Mesothelial cell of epicardium (in vitro differentiated cells): ENCODE measurements at regions not wholly inside any gene's neighbourhood (a gene's known extent, or its start where the extent isn't known, plus 50 kb on each side); places are given as distances from the start of the nearest gene placed in this dataset.
A peak's percentile ranks its signal among the peaks of the same experiment; 100 is the strongest.

Source experiments
- DNase-seq, 2 experiments: peaks; one replicate each; pipeline ENCODE4 v3.0.0; 2021; ENCODE audit warnings: low spot score in 2 of 2; ENCODE audit not compliant: unreplicated experiment in 2 of 2
- H3K27ac Mint-ChIP-seq: 2 replicates; pipeline ENCODE4 v1.8.0; 2021; ENCODE audit warnings: mixed read lengths
- H3K27me3 Mint-ChIP-seq: 2 replicates; pipeline ENCODE4 v1.8.0; 2021; ENCODE audit warnings: low read depth, mixed read lengths
- H3K36me3 Mint-ChIP-seq: 2 replicates; pipeline ENCODE4 v1.8.0; 2021; ENCODE audit warnings: mixed read lengths
- H3K4me1 Mint-ChIP-seq: 2 replicates; pipeline ENCODE4 v1.8.0; 2021; ENCODE audit warnings: mixed read lengths
- H3K4me3 Mint-ChIP-seq: 2 replicates; pipeline ENCODE4 v1.8.0; 2021; ENCODE audit warnings: mild to moderate bottlenecking, moderate library complexity, mixed read lengths
- H3K9me3 Mint-ChIP-seq: 2 replicates; pipeline ENCODE4 v1.8.0; 2021; ENCODE audit warnings: mixed read lengths
- TF ChIP-seq, protein P1 (sequence below): fragments of 200-600 bp; sonication (generic); IDR thresholded peaks from one replicate; pipeline ENCODE4 v1.5.0; 2021; ENCODE audit warnings: antibody characterized with exemption; ENCODE audit not compliant: unreplicated experiment

GRCh38 chr6:7672066-7673062 is 53.5 kb upstream of the BMP6 start:
- H3K27me3 Mint-ChIP-seq, result peaks cover 2% of the 10 kb centered on the region
- peaks cover 40% of the 10 kb centered on the region for H3K4me1 Mint-ChIP-seq
- H3K36me3 Mint-ChIP-seq, result no peaks in the 10 kb centered on the region
- H3K4me3 Mint-ChIP-seq, result peak overlapping the region; percentile 54
- peak overlapping the region; percentile 60 for H3K27ac Mint-ChIP-seq
- no peaks in the 10 kb centered on the region for H3K9me3 Mint-ChIP-seq
- DNase-seq, result no peak
- TF ChIP-seq, protein P1, sequence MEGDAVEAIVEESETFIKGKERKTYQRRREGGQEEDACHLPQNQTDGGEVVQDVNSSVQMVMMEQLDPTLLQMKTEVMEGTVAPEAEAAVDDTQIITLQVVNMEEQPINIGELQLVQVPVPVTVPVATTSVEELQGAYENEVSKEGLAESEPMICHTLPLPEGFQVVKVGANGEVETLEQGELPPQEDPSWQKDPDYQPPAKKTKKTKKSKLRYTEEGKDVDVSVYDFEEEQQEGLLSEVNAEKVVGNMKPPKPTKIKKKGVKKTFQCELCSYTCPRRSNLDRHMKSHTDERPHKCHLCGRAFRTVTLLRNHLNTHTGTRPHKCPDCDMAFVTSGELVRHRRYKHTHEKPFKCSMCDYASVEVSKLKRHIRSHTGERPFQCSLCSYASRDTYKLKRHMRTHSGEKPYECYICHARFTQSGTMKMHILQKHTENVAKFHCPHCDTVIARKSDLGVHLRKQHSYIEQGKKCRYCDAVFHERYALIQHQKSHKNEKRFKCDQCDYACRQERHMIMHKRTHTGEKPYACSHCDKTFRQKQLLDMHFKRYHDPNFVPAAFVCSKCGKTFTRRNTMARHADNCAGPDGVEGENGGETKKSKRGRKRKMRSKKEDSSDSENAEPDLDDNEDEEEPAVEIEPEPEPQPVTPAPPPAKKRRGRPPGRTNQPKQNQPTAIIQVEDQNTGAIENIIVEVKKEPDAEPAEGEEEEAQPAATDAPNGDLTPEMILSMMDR, result no peak

- Mint-ChIP-seq H3K9me3 (no peaks in the 10 kb centered on the region), H3K4me3 (peak overlapping the region; percentile 54), H3K27me3 (peaks cover 2% of the 10 kb centered on the region), H3K36me3 (no peaks in the 10 kb centered on the region), H3K4me1 (peaks cover 40% of the 10 kb centered on the region), H3K27ac (peak overlapping the region; percentile 60)
- no peak for DNase-seq
- TF ChIP-seq, protein P1, result no peak
Measured at GRCh38 chr6:7673063-7673536, 52.8 kb upstream of the BMP6 start.

- Mint-ChIP-seq H3K27ac (no peak overlapping the region), H3K27me3 (no peaks in the 10 kb centered on the region), H3K9me3 (no peaks in the 10 kb centered on the region), H3K36me3 (no peaks in the 10 kb centered on the region), H3K4me1 (peaks cover 40% of the 10 kb centered on the region), H3K4me3 (no peak overlapping the region)
- TF ChIP-seq, protein P1, result no peak
- no peak for DNase-seq
Measured at GRCh38 chr6:7674291-7674690, 51.6 kb upstream of the BMP6 start.

DNA sequence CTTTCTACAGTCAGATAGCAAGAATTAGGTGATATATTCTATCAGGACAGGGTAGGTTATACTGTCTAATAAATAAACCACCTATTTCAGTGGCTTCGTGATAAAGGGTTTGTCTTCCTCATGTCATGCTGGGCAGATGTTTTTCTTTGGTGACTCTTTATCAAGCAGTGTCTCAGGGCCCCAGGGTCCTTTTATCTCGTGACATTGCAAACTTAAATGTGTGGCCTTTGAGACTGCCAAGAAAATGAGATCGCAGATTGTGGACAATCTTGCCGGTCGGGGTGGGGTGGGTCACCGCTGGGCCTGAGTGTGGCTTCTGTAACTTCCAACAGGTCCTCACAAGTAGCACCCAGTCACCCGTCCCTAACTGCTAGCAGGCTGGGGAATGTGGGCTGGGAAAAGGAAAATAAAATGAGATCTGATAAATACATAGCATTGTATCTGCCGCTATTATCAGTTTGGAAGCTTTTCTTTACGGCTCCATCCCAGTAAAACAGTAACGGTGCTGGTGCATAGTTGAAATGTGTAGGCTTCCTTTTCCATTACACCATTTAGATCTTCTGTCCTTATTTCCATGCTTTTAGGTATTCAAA is 50.5 kb upstream of the BMP6 start:
- no peaks in the 10 kb centered on the region for H3K36me3 Mint-ChIP-seq
- DNase-seq, result no peak
- TF ChIP-seq, protein P1, result no peak
- no peaks in the 10 kb centered on the region for H3K27me3 Mint-ChIP-seq
- peaks cover 42% of the 10 kb centered on the region for H3K4me1 Mint-ChIP-seq
- no peaks in the 10 kb centered on the region for H3K9me3 Mint-ChIP-seq
- H3K4me3 Mint-ChIP-seq, result no peak overlapping the region
- H3K27ac Mint-ChIP-seq, result peak overlapping the region; percentile 53
